ENCODE measurements at regions not wholly inside any gene's neighbourhood (a gene's known extent, or its start where the extent isn't known, plus 50 kb on each side); places are given as distances from the start of the nearest gene placed in this dataset.

DNA sequence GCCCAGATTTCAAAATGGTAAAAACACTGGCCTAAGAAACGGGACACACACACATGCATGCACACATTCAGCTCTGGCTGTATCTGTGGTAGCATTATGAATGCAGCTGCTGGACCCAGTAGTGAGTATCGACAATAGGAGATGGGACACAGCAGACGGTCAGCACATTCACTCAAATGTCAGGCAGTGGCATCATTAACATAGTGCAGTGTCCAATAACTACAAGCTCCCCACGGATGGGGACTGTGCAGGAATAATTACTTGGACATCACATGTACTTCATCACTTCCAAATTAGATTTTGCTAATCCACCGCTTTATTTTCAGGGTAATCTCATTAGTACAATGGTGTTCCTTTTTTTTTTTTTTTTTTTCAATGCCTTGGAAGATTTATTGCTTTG lies 109.5 kb downstream of the FANCF start:
- DNase-seq (ENCODE audit: low spot score) = no peak
- Histone ChIP-seq H3K4me2 (ENCODE audit: low read length) (no peak overlapping the region), H3K79me2 (ENCODE audit: insufficient read depth, low read depth, low read length) (no peaks in the 10 kb centered on the region), H4K20me1 (ENCODE audit: insufficient read depth, low read length) (no peaks in the 10 kb centered on the region), H3K36me3 (ENCODE audit: insufficient read depth, low read length) (no peaks in the 10 kb centered on the region), H3K9me3 (ENCODE audit: low read length) (no peaks in the 10 kb centered on the region), H2AFZ (ENCODE audit: low read length) (no peak overlapping the region), H3K27ac (ENCODE audit: low read depth, low read length, poor library complexity, severe bottlenecking) (no peak overlapping the region), H3K4me1 (ENCODE audit: insufficient read depth, low read length, poor library complexity, severe bottlenecking) (no peaks in the 10 kb centered on the region), H3K4me3 (ENCODE audit: low read depth, low read length, poor library complexity, severe bottlenecking) (no peak overlapping the region), H3K9me2 (ENCODE audit: insufficient read depth, low read length) (no peaks in the 10 kb centered on the region)
- intact Hi-C loops (cut with micrococcal nuclease; ENCODE audit: unreplicated experiment) = no loop called here
- no peak for TF ChIP-seq EZH2phosphoT487 (IDR thresholded peaks at IDR 0.05; ENCODE audit: borderline replicate concordance, low read depth, low read length)
- TF ChIP-seq, protein P1, sequence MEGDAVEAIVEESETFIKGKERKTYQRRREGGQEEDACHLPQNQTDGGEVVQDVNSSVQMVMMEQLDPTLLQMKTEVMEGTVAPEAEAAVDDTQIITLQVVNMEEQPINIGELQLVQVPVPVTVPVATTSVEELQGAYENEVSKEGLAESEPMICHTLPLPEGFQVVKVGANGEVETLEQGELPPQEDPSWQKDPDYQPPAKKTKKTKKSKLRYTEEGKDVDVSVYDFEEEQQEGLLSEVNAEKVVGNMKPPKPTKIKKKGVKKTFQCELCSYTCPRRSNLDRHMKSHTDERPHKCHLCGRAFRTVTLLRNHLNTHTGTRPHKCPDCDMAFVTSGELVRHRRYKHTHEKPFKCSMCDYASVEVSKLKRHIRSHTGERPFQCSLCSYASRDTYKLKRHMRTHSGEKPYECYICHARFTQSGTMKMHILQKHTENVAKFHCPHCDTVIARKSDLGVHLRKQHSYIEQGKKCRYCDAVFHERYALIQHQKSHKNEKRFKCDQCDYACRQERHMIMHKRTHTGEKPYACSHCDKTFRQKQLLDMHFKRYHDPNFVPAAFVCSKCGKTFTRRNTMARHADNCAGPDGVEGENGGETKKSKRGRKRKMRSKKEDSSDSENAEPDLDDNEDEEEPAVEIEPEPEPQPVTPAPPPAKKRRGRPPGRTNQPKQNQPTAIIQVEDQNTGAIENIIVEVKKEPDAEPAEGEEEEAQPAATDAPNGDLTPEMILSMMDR (conservative IDR thresholded peaks at IDR 0.05; ENCODE audit: low read length) = no peak
- BruUV-seq (replicated peaks) = no TSS peak
- POLR2A ChIA-PET = no interaction called here
- CTCF ChIA-PET (ENCODE audit: unreplicated experiment) = no interaction called here

DNA sequence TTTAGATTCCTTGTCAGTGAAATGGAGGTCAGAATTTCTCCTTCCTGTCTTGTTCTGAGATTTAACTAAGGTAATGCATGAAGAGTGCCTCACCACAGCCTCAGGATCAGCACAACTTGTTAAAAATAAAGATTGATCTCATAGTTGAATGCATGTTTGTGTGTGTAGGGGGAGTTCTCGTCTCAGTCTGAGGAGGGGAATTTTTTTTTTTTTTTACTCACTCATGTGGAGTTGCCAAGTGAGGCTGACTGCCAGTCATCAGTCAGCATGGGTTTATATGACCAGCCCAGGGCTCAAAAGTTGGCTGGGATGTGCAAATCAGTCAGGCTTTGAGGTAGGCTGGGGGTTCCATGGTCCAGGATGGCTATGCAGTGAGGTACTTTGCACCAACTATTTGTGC lies 113.2 kb downstream of the FANCF start:
- DNase-seq (ENCODE audit: low spot score) = no peak
- Histone ChIP-seq H3K4me2 (ENCODE audit: low read length) (no peak overlapping the region), H3K4me1 (ENCODE audit: insufficient read depth, low read length, poor library complexity, severe bottlenecking) (no peaks in the 10 kb centered on the region), H2AFZ (ENCODE audit: low read length) (no peak overlapping the region), H3K9me3 (ENCODE audit: low read length) (no peaks in the 10 kb centered on the region), H3K36me3 (ENCODE audit: insufficient read depth, low read length) (no peaks in the 10 kb centered on the region), H4K20me1 (ENCODE audit: insufficient read depth, low read length) (no peaks in the 10 kb centered on the region), H3K9me2 (ENCODE audit: insufficient read depth, low read length) (no peaks in the 10 kb centered on the region), H3K79me2 (ENCODE audit: insufficient read depth, low read depth, low read length) (no peaks in the 10 kb centered on the region), H3K27ac (ENCODE audit: low read depth, low read length, poor library complexity, severe bottlenecking) (no peak overlapping the region), H3K4me3 (ENCODE audit: low read depth, low read length, poor library complexity, severe bottlenecking) (no peak overlapping the region)
- intact Hi-C loops (cut with micrococcal nuclease; ENCODE audit: unreplicated experiment) = no loop called here
- no peak for TF ChIP-seq EZH2phosphoT487 (IDR thresholded peaks at IDR 0.05; ENCODE audit: borderline replicate concordance, low read depth, low read length)
- TF ChIP-seq, protein P1 (conservative IDR thresholded peaks at IDR 0.05; ENCODE audit: low read length) = no peak
- ChIA-PET POLR2A (no interaction called here), CTCF (ENCODE audit: unreplicated experiment) (no interaction called here)
- BruUV-seq (replicated peaks) = no TSS peak

DNA sequence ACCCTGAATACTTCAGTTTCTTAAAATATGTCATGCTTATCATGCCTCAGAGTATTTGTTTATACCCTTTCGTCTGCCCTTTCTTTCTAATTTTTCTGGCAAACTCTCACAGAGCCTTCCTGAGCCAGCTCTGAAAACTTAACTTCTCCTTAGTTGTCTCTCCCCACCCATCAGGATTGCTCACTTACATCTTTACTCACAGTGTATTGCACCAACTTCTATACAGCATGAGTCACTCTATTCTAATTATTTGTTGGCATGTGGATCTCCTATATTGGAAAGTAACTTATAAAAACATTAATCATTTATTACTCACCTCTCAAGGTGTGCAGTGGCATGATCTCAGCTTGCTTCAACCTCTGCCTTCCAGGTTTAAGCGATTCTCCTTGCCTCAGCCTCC lies 114.9 kb downstream of the FANCF start:
- H3K4me2 ChIP-seq (ENCODE audit: low read length) = no peak overlapping the region
- H3K4me1 ChIP-seq (ENCODE audit: insufficient read depth, low read length, poor library complexity, severe bottlenecking) = no peaks in the 10 kb centered on the region
- TF ChIP-seq, protein P1 (conservative IDR thresholded peaks at IDR 0.05; ENCODE audit: low read length) = no peak
- no peak for TF ChIP-seq EZH2phosphoT487 (IDR thresholded peaks at IDR 0.05; ENCODE audit: borderline replicate concordance, low read depth, low read length)
- POLR2A ChIA-PET = no interaction called here
- intact Hi-C loops (cut with micrococcal nuclease; ENCODE audit: unreplicated experiment) = no loop called here
- no peaks in the 10 kb centered on the region for H4K20me1 ChIP-seq (ENCODE audit: insufficient read depth, low read length)
- H3K36me3 ChIP-seq (ENCODE audit: insufficient read depth, low read length) = no peaks in the 10 kb centered on the region
- no peak overlapping the region for H2AFZ ChIP-seq (ENCODE audit: low read length)
- CTCF ChIA-PET (ENCODE audit: unreplicated experiment) = no interaction called here
- no peak overlapping the region for H3K27ac ChIP-seq (ENCODE audit: low read depth, low read length, poor library complexity, severe bottlenecking)
- BruUV-seq (replicated peaks) = no TSS peak
- H3K9me3 ChIP-seq (ENCODE audit: low read length) = no peaks in the 10 kb centered on the region
- H3K9me2 ChIP-seq (ENCODE audit: insufficient read depth, low read length) = no peaks in the 10 kb centered on the region
- H3K4me3 ChIP-seq (ENCODE audit: low read depth, low read length, poor library complexity, severe bottlenecking) = no peak overlapping the region
- no peaks in the 10 kb centered on the region for H3K79me2 ChIP-seq (ENCODE audit: insufficient read depth, low read depth, low read length)
- no peak for DNase-seq (ENCODE audit: low spot score)
